ENCODE measurements at regions not wholly inside any gene's neighbourhood (a gene's known extent, or its start where the extent isn't known, plus 50 kb on each side); places are given as distances from the start of the nearest gene placed in this dataset.

DNA sequence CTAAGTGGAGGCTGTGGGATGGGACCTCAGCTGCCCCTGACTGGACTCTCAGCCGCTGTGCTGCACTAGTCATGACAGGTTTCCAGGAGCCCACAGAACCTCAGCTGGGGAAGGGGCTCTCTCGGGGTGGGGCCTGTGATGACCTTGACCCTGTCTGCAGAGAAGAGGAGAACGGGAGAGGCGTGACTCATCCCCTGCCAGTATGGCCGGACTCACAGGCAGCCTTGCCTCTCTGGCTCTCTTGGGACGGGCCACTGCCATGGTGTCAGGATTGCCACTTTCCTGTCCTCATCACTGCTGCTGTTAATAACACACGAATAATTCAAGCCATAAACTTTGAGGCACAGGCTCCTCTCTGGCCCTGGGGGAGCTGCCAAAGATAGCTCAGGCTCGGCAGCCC is 295.3 kb downstream of the UQCRFS1 start:
- TF ChIP-seq, protein P1, sequence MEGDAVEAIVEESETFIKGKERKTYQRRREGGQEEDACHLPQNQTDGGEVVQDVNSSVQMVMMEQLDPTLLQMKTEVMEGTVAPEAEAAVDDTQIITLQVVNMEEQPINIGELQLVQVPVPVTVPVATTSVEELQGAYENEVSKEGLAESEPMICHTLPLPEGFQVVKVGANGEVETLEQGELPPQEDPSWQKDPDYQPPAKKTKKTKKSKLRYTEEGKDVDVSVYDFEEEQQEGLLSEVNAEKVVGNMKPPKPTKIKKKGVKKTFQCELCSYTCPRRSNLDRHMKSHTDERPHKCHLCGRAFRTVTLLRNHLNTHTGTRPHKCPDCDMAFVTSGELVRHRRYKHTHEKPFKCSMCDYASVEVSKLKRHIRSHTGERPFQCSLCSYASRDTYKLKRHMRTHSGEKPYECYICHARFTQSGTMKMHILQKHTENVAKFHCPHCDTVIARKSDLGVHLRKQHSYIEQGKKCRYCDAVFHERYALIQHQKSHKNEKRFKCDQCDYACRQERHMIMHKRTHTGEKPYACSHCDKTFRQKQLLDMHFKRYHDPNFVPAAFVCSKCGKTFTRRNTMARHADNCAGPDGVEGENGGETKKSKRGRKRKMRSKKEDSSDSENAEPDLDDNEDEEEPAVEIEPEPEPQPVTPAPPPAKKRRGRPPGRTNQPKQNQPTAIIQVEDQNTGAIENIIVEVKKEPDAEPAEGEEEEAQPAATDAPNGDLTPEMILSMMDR (IDR thresholded peaks at IDR 0.05), result no peak
- no peak for TF ChIP-seq POLR2A (IDR thresholded peaks at IDR 0.05)
